Naive thymus-derived CD4-positive, alpha-beta T cell (primary cell): ENCODE measurements at regions not wholly inside any gene's neighbourhood (a gene's known extent, or its start where the extent isn't known, plus 50 kb on each side); places are given as distances from the start of the nearest gene placed in this dataset.

Source experiments
- ATAC-seq: fragments of 150-1000 bp; cut with Tn5 transposase; 2 replicates; pipeline ENCODE4 v1.10.0; 2021; ENCODE audit warnings: mild to moderate bottlenecking, moderate library complexity
- CTCF ChIA-PET: fragments of 350-600 bp; sonication (Branson Sonifier 250); formaldehyde crosslinking; loops from one replicate; lab custom pipeline; 2021; ENCODE audit warnings: antibody characterized with exemption; lab: Charles Lee
- POLR2A ChIA-PET: fragments of 350-600 bp; sonication (Branson Sonifier 250); formaldehyde crosslinking; loops from one replicate; lab custom pipeline; 2021; ENCODE audit warnings: antibody characterized with exemption, inconsistent platforms; lab: Charles Lee
- DNase-seq, 9 donors: peaks; one replicate each; pipeline versions ENCODE4 v3.0.0 to v3.0.0-alpha.2; 2020 to 2022; ENCODE audit warnings: mixed read lengths in 1 of 9
- H3K27ac ChIP-seq: one replicate; pipeline ENCODE4 v1.7.0; 2013; ENCODE audit warnings: mild to moderate bottlenecking, low read depth, low read length, moderate library complexity
- H3K27me3 ChIP-seq, 2 donors: one replicate each; pipeline ENCODE4 v1.7.0; 2013; ENCODE audit warnings: low read length in 2 of 2, mild to moderate bottlenecking in 2 of 2, moderate library complexity in 2 of 2; ENCODE audit not compliant: control insufficient read depth in 2 of 2, insufficient read depth in 2 of 2
- H3K36me3 ChIP-seq, 3 experiments: 1 replicate in 2 of 3; 2 replicates in 1 of 3; pipeline ENCODE4 v1.7.0; 2013; ENCODE audit warnings: low read length in 3 of 3, mild to moderate bottlenecking in 3 of 3, moderate library complexity in 1 of 3; ENCODE audit not compliant: insufficient read depth in 3 of 3, control insufficient read depth in 2 of 3
- H3K4me1 ChIP-seq, 2 donors: one replicate each; pipeline ENCODE4 v1.7.0; 2013; ENCODE audit warnings: low read length in 2 of 2, mild to moderate bottlenecking in 2 of 2, moderate library complexity in 1 of 2; ENCODE audit not compliant: control insufficient read depth in 2 of 2, insufficient read depth in 2 of 2
- H3K4me3 ChIP-seq: 2 replicates; pipeline ENCODE4 v1.7.0; 2013; ENCODE audit warnings: mild to moderate bottlenecking, low read length
- H3K9me3 ChIP-seq, 3 experiments: 1 replicate in 2 of 3; 2 replicates in 1 of 3; pipeline ENCODE4 v1.7.0; 2013; ENCODE audit warnings: low read length in 3 of 3; ENCODE audit not compliant: control insufficient read depth in 2 of 3
- H3K27ac Mint-ChIP-seq, 9 donors: one replicate each; pipeline ENCODE4 v1.8.0; 2020 to 2022; ENCODE audit warnings: mixed read lengths in 9 of 9, mild to moderate bottlenecking in 8 of 9, moderate library complexity in 5 of 9, inconsistent platforms in 2 of 9
- H3K27me3 Mint-ChIP-seq, 5 donors: one replicate each; pipeline ENCODE4 v1.8.0; 2021 to 2022; ENCODE audit warnings: mixed read lengths in 5 of 5, mild to moderate bottlenecking in 1 of 5
- H3K36me3 Mint-ChIP-seq, 5 donors: one replicate each; pipeline ENCODE4 v1.8.0; 2020 to 2022; ENCODE audit warnings: mixed read lengths in 5 of 5, mild to moderate bottlenecking in 3 of 5, inconsistent platforms in 1 of 5
- H3K4me1 Mint-ChIP-seq, 7 donors: one replicate each; pipeline ENCODE4 v1.8.0; 2020 to 2022; ENCODE audit warnings: mixed read lengths in 7 of 7, mild to moderate bottlenecking in 3 of 7, inconsistent platforms in 1 of 7
- H3K4me3 Mint-ChIP-seq, 10 donors: one replicate each; pipeline ENCODE4 v1.8.0; 2020 to 2022; ENCODE audit warnings: mild to moderate bottlenecking in 10 of 10, mixed read lengths in 10 of 10, moderate library complexity in 6 of 10, inconsistent platforms in 2 of 10
- H3K9me3 Mint-ChIP-seq, 11 donors: one replicate each; pipeline ENCODE4 v1.8.0; 2020 to 2022; ENCODE audit warnings: mixed read lengths in 11 of 11, mild to moderate bottlenecking in 4 of 11, inconsistent platforms in 1 of 11, moderate library complexity in 1 of 11
- intact Hi-C, 2 donors: fragments of 100-400 bp; cut with micrococcal nuclease; formaldehyde crosslinking; loops; one replicate each; pipeline ENCODE4 v1.15.1; 2023

- Mint-ChIP-seq H3K4me1 (peaks cover 0 to 7% (median 0%) of the 10 kb centered on the region in 7 donors), H3K27me3 (peaks cover 0 to 1% (median 0%) of the 10 kb centered on the region in 5 donors), H3K9me3 (peaks cover 0 to 5% (median 0%) of the 10 kb centered on the region in 11 donors), H3K27ac (no peak overlapping the region), H3K4me3 (no peak overlapping the region), H3K36me3 (peaks cover 0 to 2% (median 0%) of the 10 kb centered on the region in 5 donors)
- no peak overlapping the region for H3K4me3 ChIP-seq
- CTCF ChIA-PET, result no interaction called here
- POLR2A ChIA-PET, result no interaction called here
- no peaks in the 10 kb centered on the region for H3K36me3 ChIP-seq
- intact Hi-C loops, result no loop called here
- ATAC-seq, result no peak
- H3K27ac ChIP-seq, result no peak overlapping the region
- DNase-seq, result no peak
- H3K9me3 ChIP-seq, result no peaks in the 10 kb centered on the region
- no peaks in the 10 kb centered on the region for H3K27me3 ChIP-seq
- H3K4me1 ChIP-seq, result no peaks in the 10 kb centered on the region
These were observed 53.4 kb downstream of the RPLP1 start for GRCh38 chr15:69505956-69506556.

- ChIA-PET POLR2A (no interaction called here), CTCF (no interaction called here)
- Mint-ChIP-seq H3K27me3 (peaks cover 6 to 15% (median 10%) of the 10 kb centered on the region in 5 donors), H3K27ac (no peak overlapping the region), H3K36me3 (peaks cover 0 to 4% (median 0%) of the 10 kb centered on the region in 5 donors), H3K4me1 (peaks cover 0 to 7% (median 0%) of the 10 kb centered on the region in 7 donors), H3K9me3 (peaks cover 0 to 5% (median 0%) of the 10 kb centered on the region in 11 donors), H3K4me3 (no peak overlapping the region)
- ATAC-seq (no peak), DNase-seq (no peak)
- Histone ChIP-seq H3K9me3 (no peaks in the 10 kb centered on the region), H3K27me3 (no peaks in the 10 kb centered on the region), H3K4me3 (no peak overlapping the region), H3K4me1 (no peaks in the 10 kb centered on the region), H3K27ac (no peak overlapping the region), H3K36me3 (no peaks in the 10 kb centered on the region)
- intact Hi-C loops, result no loop called here
These were observed 56.0 kb downstream of the RPLP1 start for GRCh38 chr15:69508659-69509058.

DNA sequence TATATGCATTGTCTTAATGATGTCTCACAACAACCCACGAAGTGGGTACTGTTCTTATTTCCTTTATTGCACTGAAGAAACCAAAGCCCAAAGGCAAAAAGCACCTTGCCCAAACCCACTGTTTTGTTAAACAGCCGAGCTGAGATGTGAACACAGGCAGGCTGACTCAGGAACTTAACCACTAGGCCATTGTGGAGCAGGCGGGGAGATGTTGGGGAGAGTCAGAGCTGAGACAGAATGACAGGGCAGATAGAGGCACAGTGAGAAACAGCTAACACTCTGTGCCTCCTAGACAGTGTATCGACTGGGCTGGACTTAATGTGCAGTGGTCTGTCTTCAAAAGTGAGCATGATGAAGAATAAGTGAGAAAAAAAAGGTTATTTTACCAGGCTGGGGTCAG lies 56.5 kb downstream of the RPLP1 start:
- H3K36me3 ChIP-seq, result no peaks in the 10 kb centered on the region
- no peaks in the 10 kb centered on the region for H3K27me3 ChIP-seq
- no peak overlapping the region for H3K4me3 Mint-ChIP-seq
- H3K4me1 Mint-ChIP-seq, result peaks cover 0 to 7% (median 0%) of the 10 kb centered on the region in 7 donors
- DNase-seq (no peak), ATAC-seq (peak; percentile 38)
- peaks cover 0 to 4% (median 0%) of the 10 kb centered on the region in 5 donors for H3K36me3 Mint-ChIP-seq
- peak overlapping the region in 2 of 9 donors; percentile 20 to 22 for H3K27ac Mint-ChIP-seq
- CTCF ChIA-PET, result no interaction called here
- no peak overlapping the region for H3K27ac ChIP-seq
- H3K4me3 ChIP-seq, result no peak overlapping the region
- H3K9me3 Mint-ChIP-seq, result peaks cover 0 to 5% (median 0%) of the 10 kb centered on the region in 11 donors
- intact Hi-C loops, result no loop called here
- no peaks in the 10 kb centered on the region for H3K4me1 ChIP-seq
- H3K27me3 Mint-ChIP-seq, result peaks cover 7 to 15% (median 12%) of the 10 kb centered on the region in 5 donors
- POLR2A ChIA-PET, result no interaction called here
- H3K9me3 ChIP-seq, result no peaks in the 10 kb centered on the region

- no peaks in the 10 kb centered on the region for H3K4me1 ChIP-seq
- H3K27me3 ChIP-seq, result no peaks in the 10 kb centered on the region
- Mint-ChIP-seq H3K27ac (no peak overlapping the region), H3K4me3 (no peak overlapping the region), H3K27me3 (peaks cover 7 to 16% (median 15%) of the 10 kb centered on the region in 5 donors), H3K9me3 (peaks cover 0 to 9% (median 0%) of the 10 kb centered on the region in 11 donors), H3K4me1 (peaks cover 0 to 7% (median 0%) of the 10 kb centered on the region in 7 donors), H3K36me3 (peaks cover 0 to 4% (median 0%) of the 10 kb centered on the region in 5 donors)
- ChIA-PET POLR2A (no interaction called here), CTCF (no interaction called here)
- H3K4me3 ChIP-seq, result no peak overlapping the region
- no peaks in the 10 kb centered on the region for H3K9me3 ChIP-seq
- H3K36me3 ChIP-seq, result no peaks in the 10 kb centered on the region
- no peak for ATAC-seq
- intact Hi-C loops, result no loop called here
- no peak for DNase-seq
- no peak overlapping the region for H3K27ac ChIP-seq
These were observed 57.9 kb downstream of the RPLP1 start for GRCh38 chr15:69510556-69510955.

DNA sequence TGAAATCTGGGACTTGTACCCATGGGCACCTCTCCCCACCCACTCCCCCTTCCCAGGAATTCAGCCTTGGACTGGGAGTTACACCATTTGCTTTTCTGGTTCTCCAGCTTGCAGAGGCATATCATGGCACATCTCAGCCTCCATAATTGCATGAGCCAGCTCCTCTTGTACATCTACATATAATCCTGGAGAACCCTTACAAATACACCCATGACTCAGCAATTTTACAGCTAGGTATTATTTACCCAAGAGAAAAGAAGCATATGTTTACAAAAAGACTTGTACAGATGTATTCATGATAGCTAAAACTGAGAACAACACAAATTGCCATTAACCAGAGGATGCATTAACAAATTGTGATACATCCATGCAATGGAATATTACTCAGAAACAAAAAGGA lies 58.4 kb downstream of the RPLP1 start:
- H3K4me1 ChIP-seq, result no peaks in the 10 kb centered on the region
- Mint-ChIP-seq H3K27ac (no peak overlapping the region), H3K27me3 (peaks cover 7 to 16% (median 15%) of the 10 kb centered on the region in 5 donors), H3K4me3 (no peak overlapping the region), H3K4me1 (peaks cover 0 to 7% (median 0%) of the 10 kb centered on the region in 7 donors), H3K9me3 (peaks cover 0 to 9% (median 0%) of the 10 kb centered on the region in 11 donors), H3K36me3 (peaks cover 0 to 4% (median 0%) of the 10 kb centered on the region in 5 donors)
- H3K9me3 ChIP-seq, result no peaks in the 10 kb centered on the region
- intact Hi-C loops, result no loop called here
- H3K4me3 ChIP-seq, result no peak overlapping the region
- no peak overlapping the region for H3K27ac ChIP-seq
- POLR2A ChIA-PET, result no interaction called here
- ATAC-seq (no peak), DNase-seq (no peak)
- no peaks in the 10 kb centered on the region for H3K36me3 ChIP-seq
- no peaks in the 10 kb centered on the region for H3K27me3 ChIP-seq
- CTCF ChIA-PET, result interaction anchor here (0.6 kb wide), 1 partner anchor 1003 kb away, joined by 3 read pairs; no protein-coding TSS in a partner anchor

DNA sequence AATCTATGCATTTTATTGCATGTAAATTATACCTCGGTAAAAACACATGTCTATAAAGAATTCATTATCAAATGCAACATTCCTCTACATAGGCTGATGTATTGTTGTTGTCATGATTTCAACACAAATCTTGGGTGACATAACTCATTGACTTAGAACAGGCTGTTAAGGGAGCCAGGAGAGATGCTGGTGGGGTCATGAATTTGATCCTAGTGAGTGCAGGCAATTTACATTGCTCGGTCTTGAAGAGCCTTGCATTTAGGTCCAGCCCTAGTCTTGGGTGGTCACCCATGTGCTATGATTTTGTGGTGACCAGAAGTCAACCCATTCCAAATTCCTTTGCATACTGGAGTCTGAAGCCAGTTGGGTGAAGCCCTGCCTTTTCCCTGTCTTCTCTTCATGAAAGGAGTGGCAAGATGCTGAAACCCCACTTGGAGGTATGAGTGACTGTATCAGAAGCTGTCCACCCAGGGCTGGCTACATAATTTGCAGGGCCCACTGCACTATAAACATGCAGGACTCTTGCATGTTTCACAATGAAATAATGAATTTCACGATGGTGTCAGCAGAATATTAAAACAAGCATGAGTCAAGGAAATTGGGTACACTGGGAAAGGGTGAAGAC lies 59.2 kb downstream of the RPLP1 start:
- H3K36me3 Mint-ChIP-seq, result peaks cover 0 to 4% (median 0%) of the 10 kb centered on the region in 5 donors
- DNase-seq (no peak), ATAC-seq (no peak)
- H3K9me3 Mint-ChIP-seq, result peaks cover 0 to 9% (median 0%) of the 10 kb centered on the region in 11 donors
- Histone ChIP-seq H3K4me1 (no peaks in the 10 kb centered on the region), H3K27ac (no peak overlapping the region), H3K36me3 (no peaks in the 10 kb centered on the region), H3K27me3 (no peaks in the 10 kb centered on the region), H3K9me3 (no peaks in the 10 kb centered on the region), H3K4me3 (no peak overlapping the region)
- intact Hi-C loops, result no loop called here
- no peak overlapping the region for H3K27ac Mint-ChIP-seq
- ChIA-PET CTCF (interaction anchor here (0.6 kb wide), 1 partner anchor 1002 kb away, joined by 3 read pairs; no protein-coding TSS in a partner anchor), POLR2A (no interaction called here)
- peaks cover 7 to 19% (median 15%) of the 10 kb centered on the region in 5 donors for H3K27me3 Mint-ChIP-seq
- H3K4me1 Mint-ChIP-seq, result peaks cover 0 to 7% (median 0%) of the 10 kb centered on the region in 7 donors
- no peak overlapping the region for H3K4me3 Mint-ChIP-seq
